Activated CD8-positive, alpha-beta T cell treated with anti-CD3 and anti-CD28 coated beads for 36 hours (primary cell): ENCODE measurements at regions not wholly inside any gene's neighbourhood (a gene's known extent, or its start where the extent isn't known, plus 50 kb on each side); places are given as distances from the start of the nearest gene placed in this dataset.

Experiments used
- ATAC-seq: fragments of 200-7000 bp; cut with Tn5 transposase; one replicate; pipeline ENCODE4 v1.10.0; 2021; ENCODE audit warnings: mild to moderate bottlenecking, moderate library complexity
- CTCF ChIA-PET: fragments of 350-600 bp; sonication (Branson Sonifier 250); formaldehyde crosslinking; loops from one replicate; lab custom pipeline; 2021; ENCODE audit warnings: antibody characterized with exemption; lab: Charles Lee
- POLR2A ChIA-PET: fragments of 350-600 bp; sonication (Branson Sonifier 250); formaldehyde crosslinking; loops from one replicate; lab custom pipeline; 2021; ENCODE audit warnings: antibody characterized with exemption; lab: Charles Lee
- DNase-seq: peaks from one replicate; pipeline ENCODE4 v3.0.0-alpha.2; 2020
- H3K27ac Mint-ChIP-seq: one replicate; pipeline ENCODE4 v1.8.0; 2021; ENCODE audit warnings: mild to moderate bottlenecking, mixed read lengths
- H3K27me3 Mint-ChIP-seq: one replicate; pipeline ENCODE4 v1.8.0; 2021; ENCODE audit warnings: mixed read lengths
- H3K36me3 Mint-ChIP-seq: one replicate; pipeline ENCODE4 v1.8.0; 2021; ENCODE audit warnings: low read depth, mixed read lengths
- H3K4me1 Mint-ChIP-seq: one replicate; pipeline ENCODE4 v1.8.0; 2021; ENCODE audit warnings: low read depth, mixed read lengths
- H3K4me3 Mint-ChIP-seq: one replicate; pipeline ENCODE4 v1.8.0; 2021; ENCODE audit warnings: mild to moderate bottlenecking, moderate library complexity, mixed read lengths
- H3K9me3 Mint-ChIP-seq: one replicate; pipeline ENCODE4 v1.8.0; 2021; ENCODE audit warnings: mixed read lengths
- intact Hi-C: fragments of 100-400 bp; cut with micrococcal nuclease; formaldehyde crosslinking; loops from one replicate; pipeline ENCODE4 v1.10.0; 2022
- TF ChIP-seq, protein P1 (sequence below): fragments of 200-600 bp; IDR thresholded peaks from one replicate; pipeline ENCODE4 v1.8.0; 2022; ENCODE audit warnings: antibody characterized with exemption, mild to moderate bottlenecking

DNA sequence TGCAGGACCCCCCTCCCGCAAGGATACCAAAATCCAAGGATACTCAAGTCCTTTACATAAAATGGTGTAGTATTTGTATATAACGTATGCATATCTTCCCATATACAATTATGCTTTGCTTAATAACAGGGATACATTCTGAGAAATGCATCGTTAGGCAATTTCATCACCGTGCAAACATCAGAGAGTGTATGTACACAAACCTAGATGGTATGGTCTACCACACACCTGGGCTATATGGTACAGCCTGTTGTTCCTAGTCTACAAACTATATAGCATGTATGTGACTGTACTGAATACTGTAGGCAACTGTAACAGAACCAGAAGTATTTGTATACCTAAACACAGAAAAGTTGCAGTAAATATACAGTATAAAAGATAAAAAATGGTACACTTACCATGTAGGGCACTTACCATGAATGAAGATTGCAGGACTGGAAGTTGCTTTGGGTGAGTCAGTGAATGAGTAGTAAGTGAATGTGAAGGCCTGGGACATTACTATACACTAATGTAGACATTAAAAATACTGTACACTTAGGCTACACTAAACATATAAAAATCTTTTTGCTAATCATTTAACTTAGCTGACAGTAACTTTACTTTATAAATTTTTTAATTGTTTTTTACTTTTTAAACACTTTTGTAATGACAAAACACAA lies 141.1 kb downstream of the SLC41A2 start:
- Mint-ChIP-seq H3K27ac (no peak overlapping the region), H3K4me1 (no peaks in the 10 kb centered on the region), H3K36me3 (no peaks in the 10 kb centered on the region), H3K27me3 (no peaks in the 10 kb centered on the region), H3K4me3 (no peak overlapping the region), H3K9me3 (no peaks in the 10 kb centered on the region)
- intact Hi-C loops, result no loop called here
- CTCF ChIA-PET, result no interaction called here
- ATAC-seq, result no peak
- DNase-seq, result no peak
- POLR2A ChIA-PET, result no interaction called here
- TF ChIP-seq, protein P1, sequence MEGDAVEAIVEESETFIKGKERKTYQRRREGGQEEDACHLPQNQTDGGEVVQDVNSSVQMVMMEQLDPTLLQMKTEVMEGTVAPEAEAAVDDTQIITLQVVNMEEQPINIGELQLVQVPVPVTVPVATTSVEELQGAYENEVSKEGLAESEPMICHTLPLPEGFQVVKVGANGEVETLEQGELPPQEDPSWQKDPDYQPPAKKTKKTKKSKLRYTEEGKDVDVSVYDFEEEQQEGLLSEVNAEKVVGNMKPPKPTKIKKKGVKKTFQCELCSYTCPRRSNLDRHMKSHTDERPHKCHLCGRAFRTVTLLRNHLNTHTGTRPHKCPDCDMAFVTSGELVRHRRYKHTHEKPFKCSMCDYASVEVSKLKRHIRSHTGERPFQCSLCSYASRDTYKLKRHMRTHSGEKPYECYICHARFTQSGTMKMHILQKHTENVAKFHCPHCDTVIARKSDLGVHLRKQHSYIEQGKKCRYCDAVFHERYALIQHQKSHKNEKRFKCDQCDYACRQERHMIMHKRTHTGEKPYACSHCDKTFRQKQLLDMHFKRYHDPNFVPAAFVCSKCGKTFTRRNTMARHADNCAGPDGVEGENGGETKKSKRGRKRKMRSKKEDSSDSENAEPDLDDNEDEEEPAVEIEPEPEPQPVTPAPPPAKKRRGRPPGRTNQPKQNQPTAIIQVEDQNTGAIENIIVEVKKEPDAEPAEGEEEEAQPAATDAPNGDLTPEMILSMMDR, result no peak

DNA sequence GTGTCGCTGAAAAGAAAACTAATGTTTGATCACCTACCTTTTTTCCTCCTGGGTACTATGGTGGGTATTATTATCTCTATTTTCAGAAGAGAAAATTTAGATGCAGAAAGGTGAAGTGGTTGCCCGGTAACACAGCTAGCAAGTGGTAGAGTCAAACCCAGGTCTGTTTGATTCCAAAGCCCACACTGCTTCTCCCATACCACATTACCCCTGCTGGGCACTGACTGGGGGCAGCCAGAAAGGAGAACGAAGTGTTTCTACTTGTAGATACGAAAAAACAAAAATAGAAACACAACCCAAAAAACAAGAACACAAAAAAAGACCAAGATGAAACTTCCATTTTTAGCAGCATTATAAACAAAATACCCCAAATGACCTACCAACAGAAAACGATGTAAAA lies 142.2 kb downstream of the SLC41A2 start:
- H3K4me1 Mint-ChIP-seq, result no peaks in the 10 kb centered on the region
- DNase-seq (no peak), ATAC-seq (no peak)
- no peaks in the 10 kb centered on the region for H3K27me3 Mint-ChIP-seq
- no peak overlapping the region for H3K4me3 Mint-ChIP-seq
- TF ChIP-seq, protein P1, result no peak
- H3K36me3 Mint-ChIP-seq, result no peaks in the 10 kb centered on the region
- ChIA-PET POLR2A (no interaction called here), CTCF (interaction anchor here (1.0 kb wide), 1 partner anchor 12 kb away, joined by 3 read pairs; no protein-coding TSS in a partner anchor)
- no peaks in the 10 kb centered on the region for H3K9me3 Mint-ChIP-seq
- H3K27ac Mint-ChIP-seq, result no peak overlapping the region
- intact Hi-C loops, result no loop called here

DNA sequence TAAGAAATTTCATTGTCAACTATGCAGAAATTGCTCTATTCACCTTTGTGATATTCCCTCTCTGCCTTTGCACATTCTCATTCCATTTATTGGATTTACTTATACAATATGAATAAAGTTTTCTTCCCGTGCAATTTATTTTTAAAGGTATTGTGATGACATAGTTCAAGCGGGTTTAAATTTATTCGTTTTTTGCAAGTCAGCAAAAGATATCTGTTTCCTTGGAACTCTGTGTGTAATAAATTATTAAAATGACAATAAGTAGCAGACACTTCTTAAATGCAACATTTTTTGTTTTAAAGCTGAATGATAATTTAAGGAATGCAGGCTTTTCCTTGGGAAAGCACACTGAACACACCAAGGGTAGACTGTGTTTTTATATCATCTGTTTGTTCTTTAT lies 143.1 kb downstream of the SLC41A2 start:
- H3K36me3 Mint-ChIP-seq, result no peaks in the 10 kb centered on the region
- no peaks in the 10 kb centered on the region for H3K9me3 Mint-ChIP-seq
- ChIA-PET POLR2A (no interaction called here), CTCF (interaction anchor here (1.0 to 3.3 kb wide), 3 partner anchors 8 to 433 kb away, joined by 3 to 7 read pairs (median 6); no protein-coding TSS in a partner anchor)
- ATAC-seq (no peak), DNase-seq (no peak)
- H3K4me3 Mint-ChIP-seq, result no peak overlapping the region
- H3K4me1 Mint-ChIP-seq, result no peaks in the 10 kb centered on the region
- intact Hi-C loops, result no loop called here
- H3K27me3 Mint-ChIP-seq, result no peaks in the 10 kb centered on the region
- TF ChIP-seq, protein P1, result no peak
- H3K27ac Mint-ChIP-seq, result no peak overlapping the region
